ENCODE measurements at regions not wholly inside any gene's neighbourhood (a gene's known extent, or its start where the extent isn't known, plus 50 kb on each side); places are given as distances from the start of the nearest gene placed in this dataset.

DNA sequence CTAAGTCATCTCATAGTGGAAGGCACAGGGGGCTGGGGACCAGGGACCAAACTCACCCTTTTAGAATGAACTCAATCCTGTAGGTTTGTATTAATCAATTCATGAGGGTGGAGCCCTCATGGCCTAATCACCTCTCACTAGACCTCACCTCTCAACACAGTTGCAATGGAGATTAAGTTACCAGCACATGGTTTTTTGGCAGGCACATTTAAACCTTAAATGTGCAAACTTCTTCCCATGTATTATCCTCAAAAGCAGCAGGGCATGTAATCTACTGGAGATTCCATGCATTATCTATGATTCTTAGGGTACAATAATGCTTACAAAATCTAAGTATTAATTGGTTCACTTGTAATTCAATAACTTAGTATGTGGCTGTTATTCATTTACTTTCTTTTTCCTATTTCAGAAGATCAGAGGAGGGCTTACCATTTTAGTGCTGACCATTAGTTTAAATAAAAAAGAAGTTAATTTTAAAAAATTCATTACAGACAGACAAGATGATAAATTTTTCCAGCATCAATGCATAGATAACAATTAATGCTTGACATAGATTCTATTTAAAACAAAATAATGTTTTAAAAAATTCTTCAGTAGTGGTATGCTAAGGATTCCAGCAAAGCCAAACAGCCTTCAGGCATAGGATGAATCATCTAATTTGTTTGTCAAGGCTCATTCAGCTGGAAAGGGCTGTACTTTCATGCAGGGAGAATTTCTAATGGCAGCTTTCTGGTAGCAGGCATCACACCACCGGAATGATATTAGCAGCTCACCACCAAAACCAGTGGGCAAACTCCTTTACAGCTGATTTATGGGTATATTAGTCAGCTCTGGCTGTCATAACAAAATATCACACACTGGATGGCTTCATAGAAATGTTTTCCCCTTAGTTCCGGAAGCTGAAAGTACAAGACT, 124.6 kb upstream of the ZNF648 start:
- no peak for TF ChIP-seq POLR2A (IDR thresholded peaks at IDR 0.05)
- TF ChIP-seq, protein P1, sequence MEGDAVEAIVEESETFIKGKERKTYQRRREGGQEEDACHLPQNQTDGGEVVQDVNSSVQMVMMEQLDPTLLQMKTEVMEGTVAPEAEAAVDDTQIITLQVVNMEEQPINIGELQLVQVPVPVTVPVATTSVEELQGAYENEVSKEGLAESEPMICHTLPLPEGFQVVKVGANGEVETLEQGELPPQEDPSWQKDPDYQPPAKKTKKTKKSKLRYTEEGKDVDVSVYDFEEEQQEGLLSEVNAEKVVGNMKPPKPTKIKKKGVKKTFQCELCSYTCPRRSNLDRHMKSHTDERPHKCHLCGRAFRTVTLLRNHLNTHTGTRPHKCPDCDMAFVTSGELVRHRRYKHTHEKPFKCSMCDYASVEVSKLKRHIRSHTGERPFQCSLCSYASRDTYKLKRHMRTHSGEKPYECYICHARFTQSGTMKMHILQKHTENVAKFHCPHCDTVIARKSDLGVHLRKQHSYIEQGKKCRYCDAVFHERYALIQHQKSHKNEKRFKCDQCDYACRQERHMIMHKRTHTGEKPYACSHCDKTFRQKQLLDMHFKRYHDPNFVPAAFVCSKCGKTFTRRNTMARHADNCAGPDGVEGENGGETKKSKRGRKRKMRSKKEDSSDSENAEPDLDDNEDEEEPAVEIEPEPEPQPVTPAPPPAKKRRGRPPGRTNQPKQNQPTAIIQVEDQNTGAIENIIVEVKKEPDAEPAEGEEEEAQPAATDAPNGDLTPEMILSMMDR (IDR thresholded peaks at IDR 0.05), result no peak
